Activated T-helper 1 cell treated with Interleukin-2 at 50 U/mL for 16 hours (primary cell): ENCODE measurements at regions not wholly inside any gene's neighbourhood (a gene's known extent, or its start where the extent isn't known, plus 50 kb on each side); places are given as distances from the start of the nearest gene placed in this dataset.

Experiments used
- DNase-seq: peaks from one replicate; pipeline ENCODE4 v3.0.0-alpha.2; 2020; ENCODE audit warnings: low read depth

DNA sequence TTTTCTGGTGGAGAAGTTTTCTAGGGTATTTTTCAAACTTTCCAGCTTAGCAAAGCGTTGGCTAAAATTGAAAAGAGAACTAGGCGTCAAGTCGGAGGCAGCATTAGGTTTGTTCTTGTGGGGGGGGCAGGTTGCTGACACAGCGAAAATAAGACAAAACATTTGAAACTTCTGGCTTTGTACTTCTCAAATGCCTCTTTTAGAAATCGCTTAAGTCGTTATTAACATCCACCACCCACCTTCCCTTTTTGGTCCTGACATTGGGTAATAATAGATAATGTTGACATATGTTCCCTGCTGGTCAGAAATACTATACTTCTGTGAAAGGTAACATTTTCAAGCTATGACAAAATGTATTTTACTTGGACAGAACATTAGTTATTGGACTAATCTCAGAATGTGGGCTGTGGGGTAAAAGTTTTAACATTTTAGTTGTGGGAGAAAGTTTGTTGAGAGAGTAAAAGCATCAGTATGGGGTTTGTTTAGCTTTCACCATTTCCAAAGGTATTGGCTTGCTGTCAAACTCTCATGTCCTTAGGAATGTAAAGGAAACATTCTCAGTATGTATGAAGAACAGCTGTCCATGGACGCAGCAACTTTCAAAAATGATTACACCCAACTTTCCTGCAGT lies 88.1 kb upstream of the ZEB2 start:
- no peak for DNase-seq

DNA sequence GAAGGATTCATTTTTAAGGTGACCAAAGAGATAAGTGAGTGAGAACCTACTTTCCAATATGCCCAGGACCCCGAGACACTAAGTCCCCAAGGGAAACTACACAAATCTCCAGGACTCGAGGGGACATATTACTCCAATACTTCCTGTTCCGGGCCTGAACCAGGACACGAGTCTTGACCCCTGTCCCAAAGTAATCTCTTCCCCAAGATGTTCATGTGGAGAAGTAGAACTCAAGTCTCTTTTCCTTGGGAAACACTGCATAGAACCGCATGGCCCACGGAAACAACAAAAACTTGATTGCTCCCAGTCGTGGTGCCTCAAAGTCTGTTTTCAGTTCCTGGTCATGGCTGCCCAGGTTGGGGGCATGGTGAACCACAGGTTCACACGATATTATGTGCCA lies 87.2 kb upstream of the ZEB2 start:
- no peak for DNase-seq

DNA sequence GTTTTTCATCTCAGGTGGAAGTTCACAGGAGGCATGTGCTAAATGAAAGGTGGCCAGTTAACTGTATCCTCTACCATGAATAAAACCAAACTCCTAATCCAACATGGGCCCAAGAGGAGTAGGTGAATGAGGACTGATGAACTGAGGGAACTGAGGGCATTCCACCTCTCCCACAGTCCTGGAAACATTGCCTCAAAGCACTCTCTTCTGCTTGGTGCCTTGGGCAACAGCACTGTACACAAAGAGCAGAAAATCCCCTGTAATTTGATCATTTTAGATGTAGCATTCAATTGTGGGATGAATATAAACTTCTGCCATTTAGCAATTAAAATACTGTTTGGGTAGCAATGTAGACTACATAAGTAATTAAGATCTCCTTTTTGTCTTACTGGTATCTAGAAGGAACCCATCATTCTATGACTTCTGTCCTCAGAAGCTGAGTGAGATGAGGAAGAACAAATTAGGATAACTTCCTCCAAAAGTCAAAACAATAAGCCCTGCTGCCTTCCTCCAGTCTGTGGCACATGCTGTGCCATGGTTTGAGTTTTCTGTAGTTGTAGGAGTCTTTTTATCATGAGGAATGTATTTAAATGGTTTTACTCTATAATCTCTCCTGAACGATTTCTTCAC lies 86.7 kb upstream of the ZEB2 start:
- no peak for DNase-seq

DNA sequence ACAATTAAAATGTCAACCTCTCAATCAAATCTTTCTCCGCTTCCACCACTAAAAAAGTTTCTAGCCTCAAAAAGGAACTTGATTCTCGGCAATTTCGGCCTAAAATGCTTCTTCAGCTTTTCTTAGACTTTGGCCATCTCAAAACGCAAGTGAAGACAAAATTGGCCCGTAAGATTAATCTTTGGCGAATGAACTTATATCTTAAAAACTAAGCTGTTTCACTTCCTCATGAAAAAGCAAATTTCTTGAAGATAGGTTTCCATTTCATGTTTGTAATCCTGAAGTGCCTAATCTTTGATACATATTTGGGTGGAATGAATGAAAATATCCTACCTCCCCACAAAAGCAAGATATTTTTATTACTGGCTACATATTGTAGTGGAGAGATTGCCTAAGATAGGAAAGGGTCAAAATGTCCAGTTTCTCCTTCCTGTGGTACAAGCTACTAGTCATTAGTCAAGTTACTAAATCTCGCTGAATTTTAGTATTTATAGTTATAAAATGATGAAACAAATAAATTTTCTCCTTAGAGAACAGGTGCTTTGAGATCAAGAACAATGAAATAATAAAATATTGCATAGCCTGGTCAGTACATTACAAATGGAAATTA lies 85.4 kb upstream of the ZEB2 start:
- DNase-seq = no peak

DNA sequence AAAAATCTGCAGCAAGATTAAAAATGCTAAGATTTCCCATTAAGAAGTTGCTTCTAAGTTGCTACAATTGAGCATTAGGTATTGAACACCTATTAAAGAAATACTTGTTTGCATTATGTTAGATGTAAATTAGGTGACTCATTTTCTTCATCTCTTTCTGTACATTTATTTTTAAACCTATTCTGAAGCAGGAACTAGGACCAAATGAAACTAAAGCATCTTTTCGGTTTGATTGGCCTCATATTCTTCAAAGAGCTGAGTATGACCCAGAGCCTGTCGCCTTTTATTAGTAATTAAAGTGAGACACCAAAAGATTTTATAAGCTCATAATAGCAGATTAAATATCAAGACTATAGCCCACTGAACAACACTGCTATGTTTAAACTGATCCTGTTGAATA lies 83.4 kb upstream of the ZEB2 start:
- no peak for DNase-seq

DNA sequence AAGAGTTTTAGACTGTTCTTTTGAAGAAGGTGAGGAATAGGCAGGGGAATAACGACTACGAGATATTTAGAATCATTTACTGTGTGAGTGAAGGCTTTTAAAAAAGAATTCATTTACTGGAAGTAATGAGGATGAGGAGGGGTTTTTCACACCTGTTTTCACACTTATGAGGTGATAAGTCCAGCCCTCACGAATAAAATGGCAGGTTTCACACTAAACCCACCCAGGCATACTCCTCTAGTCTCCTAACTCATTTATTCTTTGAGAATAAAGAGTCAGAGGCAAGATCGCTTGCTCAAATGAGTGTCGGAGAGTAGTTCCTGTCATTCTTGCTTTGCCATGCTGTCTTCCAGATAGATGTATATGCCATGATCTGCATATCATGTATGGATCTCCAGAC lies 79.0 kb upstream of the ZEB2 start:
- DNase-seq = no peak

DNA sequence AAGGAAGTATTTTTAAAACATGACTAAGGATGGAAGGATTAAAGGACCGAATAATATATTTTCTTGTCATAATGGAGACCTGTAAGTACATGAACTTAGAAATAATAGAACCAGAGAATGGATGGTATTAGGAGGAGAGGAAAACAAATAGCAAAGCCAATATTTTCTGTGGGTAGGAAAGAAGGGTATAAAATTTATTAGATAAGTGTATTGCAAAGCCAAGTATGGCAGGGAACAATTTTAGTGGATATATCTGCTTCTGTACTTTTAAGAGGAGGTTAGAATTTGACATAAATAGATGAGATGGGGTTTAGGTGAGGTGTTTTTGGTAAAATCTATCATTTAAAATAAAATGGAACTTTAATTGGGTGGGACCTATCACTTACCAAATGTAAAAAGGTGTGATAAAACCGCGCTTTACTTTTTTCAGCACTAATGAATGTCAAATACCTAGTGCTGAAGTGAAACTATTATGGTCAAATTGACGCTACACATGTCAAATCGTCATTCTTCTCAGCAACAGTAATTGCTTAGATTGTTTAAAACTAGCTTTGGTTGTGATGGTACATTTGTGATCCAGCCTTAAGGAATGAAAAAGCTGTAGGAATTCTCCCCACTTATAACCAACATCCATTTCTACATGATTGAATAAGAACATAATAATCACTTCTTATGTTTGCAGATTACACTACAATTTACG lies 78.1 kb upstream of the ZEB2 start:
- DNase-seq = no peak

DNA sequence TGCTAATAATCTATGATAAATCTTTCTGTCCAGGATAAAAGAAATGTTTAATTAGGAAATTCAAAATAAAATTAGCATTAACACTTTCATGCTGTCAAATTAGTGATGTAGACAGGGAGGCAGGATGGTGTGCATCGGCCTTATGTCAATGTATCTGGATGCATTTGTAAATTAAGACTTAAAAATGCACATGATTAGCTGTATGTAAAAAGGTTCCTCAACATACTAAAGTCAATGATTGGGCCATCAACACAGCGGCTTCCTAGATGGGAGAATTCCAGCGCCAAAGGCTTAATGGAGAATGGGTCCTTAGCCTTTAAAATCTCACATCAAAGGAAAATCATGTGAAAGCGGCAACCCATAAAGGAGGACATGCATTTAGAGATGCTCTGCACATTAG lies 77.5 kb upstream of the ZEB2 start:
- DNase-seq = no peak

DNA sequence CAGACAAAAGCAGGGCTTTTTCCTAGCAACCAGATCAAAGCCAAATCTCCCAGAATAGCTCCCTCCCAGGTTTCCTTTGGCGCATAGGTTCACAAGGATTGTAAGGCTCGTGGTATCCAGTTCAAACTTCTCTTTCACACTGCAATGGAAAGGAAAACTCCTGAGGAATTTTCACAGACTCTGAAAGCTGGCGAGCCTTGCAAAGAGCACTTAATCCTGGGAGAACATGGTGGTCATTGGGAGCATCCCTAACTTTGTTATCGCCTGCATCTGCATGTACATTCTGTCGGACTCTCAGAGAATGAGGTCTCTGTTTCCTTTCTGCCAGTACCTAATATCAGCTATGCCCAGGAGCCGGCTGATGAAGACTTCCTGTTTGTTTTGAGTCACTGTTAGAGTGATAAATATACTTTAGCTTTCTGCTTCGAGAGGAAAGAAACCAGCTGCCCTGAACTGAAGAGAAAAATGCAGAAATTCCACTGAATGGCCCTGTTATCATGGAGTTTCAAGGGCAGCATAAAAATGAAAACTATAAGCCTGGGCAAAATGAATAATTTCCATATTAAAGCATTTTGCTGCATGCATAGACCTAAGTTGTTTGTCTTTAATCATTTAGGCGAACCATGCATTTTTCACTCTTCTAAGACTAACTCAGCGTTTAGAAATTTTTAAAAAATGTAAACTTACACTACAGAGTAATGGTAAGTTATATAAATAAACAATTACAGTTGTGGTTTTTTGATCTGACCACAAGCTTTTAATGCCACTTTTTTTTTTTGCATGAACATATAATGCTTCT lies 76.4 kb upstream of the ZEB2 start:
- no peak for DNase-seq

DNA sequence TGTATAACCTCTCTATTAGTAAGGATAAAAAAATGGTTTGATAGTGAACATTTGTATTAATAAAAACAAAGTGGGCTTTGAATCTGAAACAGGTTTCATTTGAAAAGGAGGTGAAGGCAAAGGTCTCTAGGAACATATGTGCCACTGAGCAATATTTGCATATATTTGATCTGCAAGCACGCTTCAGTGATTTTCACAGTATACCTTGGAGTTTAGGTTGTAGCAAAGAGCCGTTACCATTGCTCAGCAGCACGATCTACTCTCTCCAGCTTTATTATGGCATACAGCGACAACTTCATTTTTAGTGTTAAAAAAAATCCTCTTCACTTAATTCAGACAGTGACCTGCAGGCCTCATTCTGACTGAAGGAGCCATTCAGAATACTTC lies 75.8 kb upstream of the ZEB2 start:
- no peak for DNase-seq

DNA sequence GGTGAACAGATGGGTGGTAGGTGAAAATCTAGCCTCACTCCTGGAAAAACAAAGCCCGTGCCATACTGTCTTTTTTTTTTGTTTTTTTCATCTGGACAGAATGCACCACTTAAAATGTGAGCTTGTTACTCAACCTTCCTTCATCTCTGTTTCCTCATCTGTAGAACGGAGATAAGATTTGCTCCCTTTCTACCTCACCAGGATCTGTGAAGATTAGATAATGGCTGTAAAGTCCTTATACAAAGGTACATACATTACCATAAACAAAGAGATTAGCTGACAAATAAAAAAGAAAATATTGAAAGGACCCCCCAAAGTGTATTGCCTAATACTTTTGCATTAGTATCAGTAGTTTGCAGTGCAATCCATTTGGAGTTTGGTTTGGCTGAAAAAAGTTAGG lies 75.4 kb upstream of the ZEB2 start:
- DNase-seq = no peak

DNA sequence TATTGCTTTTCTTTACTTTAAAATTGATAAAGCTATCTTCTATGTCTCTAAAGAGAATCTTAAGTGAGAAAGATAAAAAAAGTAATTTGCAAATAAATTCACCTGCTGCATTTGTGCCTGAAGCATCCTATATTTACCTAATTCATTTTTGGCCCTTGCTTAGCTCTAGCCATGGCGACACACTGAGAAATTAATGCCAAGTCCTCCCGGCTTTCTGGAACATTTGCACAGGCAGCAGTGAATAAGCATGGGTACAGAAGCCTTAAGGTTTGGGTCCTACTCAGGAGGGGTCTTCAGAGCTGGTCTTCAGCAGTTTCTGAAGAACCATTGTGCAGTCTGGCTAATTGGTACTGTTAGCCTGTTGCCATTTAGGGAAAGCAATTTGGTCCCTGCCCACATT lies 73.9 kb upstream of the ZEB2 start:
- no peak for DNase-seq

DNA sequence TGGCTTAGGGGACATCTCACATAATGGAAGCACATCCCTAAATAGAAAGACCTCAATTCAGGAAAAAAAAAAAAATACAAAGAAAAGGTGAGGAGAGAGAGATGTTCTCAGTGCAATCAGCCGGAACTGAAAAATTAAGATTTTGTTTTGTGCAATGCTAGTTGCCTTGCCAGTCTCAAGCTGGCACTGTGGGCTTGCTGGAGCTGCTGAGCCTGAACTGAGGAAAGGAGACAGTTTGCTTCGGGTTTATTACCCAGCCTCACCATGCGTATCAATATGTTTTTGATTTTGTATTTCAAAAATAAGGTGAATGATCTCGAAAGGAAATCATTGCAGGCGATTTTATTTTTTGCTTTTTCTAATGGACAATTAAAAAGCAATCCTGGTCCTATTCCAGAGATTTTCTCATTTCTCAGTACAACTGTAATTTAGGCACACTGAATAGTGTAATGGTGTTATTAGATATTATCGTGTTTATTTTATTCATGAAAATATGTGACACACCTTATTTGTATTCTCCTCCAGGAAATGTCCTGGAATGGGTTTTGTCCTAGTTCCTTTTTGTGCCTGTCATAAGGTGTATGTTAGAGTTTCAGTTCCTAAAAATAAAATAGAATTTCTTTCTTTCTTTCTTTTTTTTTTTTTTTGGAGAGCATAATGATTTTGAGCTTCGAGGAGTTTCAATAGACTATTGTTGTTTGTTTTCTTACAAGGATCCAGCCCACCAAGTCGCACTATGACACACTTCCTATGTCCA lies 72.8 kb upstream of the ZEB2 start:
- no peak for DNase-seq

DNA sequence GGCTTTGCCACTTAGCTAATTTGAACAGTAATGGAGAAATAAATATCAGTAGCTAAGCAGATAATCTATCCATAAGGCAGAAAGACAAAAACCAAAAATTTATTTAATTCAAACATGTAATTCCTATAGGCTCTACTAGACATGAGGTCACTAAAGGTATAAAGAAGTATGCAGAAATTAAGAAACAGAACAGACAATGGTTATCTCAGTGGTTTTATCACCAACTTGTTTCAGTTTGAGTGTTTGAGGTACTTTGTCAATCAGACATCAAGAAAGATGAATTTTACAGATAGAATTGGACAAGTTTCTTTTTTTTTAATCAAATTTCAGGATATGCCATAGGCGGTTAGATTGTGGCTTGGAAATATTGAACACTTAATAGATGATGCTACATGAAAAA lies 67.4 kb upstream of the ZEB2 start:
- DNase-seq = no peak

DNA sequence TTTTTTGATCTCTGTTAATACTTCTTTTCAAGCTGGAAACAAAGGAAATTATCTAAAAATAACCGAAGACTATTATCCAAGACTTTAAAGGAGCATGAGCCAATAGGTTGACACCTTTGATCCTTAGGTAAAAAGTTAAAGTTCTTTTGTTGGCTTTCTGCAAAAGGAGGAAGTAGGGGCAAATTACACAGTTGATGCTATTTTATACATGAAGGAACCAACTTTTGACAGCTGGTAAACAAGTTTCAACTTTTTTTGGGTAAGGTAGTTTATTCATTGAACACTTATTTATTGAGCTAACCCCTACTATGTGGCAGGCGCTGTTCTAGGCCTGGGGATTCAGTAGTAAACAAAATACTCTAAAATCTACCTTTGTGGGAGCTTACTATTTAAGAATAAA lies 66.6 kb upstream of the ZEB2 start:
- DNase-seq = no peak

DNA sequence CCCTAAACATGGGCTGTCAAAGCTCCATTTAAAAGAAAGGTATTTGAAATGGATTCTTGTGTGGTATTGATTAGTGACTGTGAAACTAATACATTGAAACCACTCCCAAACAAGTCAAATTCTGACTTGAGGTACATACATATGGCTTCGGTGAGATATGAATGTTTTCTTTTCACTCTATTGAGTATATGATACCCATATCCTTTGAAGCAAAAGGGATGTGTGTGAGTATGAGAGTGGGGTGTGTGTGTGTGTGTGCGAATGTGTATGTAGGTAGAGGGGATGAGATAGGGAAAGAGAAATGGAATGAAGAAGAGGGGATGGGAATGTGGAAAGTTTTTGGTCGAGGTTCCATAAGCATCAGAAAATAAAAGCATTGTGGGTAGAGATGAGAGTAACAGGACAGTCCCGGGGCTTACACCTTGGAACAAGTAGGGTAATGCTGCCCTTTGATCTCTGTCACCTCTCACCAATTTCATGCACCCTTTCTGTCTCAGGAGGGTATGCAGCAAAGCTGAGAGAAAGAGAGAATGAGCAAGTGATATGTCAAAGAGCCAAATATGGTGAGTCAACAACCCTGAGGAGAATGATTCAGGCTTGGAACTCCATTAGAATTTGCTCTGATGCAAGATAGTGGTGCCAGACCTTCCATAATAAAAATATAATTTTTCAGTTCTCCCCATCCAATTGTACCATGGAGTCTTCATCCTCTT lies 64.0 kb upstream of the ZEB2 start:
- no peak for DNase-seq

DNA sequence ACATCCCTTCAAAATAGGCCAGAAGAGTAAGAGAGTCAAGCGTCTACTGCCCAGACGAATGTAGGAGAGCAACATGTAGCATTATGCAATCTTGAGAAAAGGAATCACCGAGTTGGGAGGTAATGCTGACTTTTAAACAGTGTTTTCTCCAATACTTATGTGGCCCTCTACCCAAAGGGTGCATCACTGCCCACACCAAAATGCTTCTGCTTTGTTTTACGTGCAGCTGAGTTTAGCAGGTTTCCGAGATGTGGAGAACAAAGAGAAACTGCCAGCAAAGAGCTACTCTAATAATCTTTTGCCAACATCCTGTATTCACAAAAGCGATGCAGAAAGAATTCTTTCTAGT lies 63.4 kb upstream of the ZEB2 start:
- no peak for DNase-seq

DNA sequence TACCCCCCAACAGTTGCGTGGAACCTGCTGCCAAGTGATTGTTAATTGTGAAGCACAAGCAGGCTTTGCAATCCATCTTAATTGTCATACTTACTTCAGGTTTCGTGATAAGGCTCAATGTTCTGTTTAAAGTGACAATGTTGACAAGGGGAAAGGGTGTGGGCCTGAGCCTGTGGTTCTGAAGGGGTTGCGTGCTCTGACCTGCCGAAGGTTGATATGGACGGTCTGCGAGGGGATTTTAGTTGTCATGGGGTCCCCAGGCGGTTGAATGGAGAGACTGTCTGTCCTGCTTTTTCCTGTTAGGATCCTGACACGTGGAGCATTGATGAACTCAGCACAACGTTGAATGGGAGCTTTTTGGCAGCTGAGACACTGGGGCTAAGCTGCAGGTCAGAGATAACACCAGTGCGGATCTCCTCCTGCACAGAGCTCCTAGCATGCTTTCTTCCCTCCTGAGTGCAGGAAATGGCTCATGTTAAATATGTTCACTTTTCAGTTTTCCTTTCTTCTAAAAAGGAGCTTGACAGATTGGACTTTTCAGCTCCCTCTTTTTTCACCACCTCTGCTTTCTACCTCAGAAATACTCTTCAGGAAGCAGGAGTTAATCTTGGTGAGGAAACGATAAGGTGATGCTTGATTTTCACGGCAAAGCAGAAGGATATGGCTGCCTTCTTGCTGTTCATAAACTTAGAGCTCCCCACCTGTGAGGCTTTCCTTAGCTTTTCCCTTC lies 62.9 kb upstream of the ZEB2 start:
- no peak for DNase-seq

DNA sequence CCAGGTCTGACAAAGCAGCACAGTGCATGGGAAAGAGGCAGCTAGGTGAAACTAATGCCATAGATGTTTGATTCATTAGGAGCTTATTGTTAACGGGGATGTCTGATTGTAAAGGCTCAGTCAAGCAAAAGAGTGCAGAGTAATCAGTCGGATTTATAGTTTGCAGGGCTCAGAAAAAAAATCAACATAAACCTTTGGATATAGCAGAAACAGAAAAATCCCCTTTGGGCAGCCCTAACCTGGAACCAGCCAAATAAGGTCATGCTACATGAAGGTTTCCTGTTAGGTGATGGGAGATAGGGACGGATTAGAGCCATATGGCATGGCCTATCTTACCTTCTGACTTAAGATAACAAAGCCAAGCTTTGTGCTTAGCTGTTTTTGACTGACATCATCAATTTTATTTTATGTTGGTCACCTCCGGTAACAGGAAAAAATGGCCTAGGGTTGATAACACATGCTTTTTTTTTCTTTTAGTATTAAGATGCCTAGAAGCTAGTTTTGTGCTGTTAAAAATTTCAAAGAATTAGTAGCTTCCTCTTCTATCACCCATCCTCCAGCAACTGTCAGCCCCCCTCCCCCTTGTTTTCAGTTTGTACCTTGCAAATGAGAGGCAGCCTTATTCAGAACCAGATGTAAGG lies 60.7 kb upstream of the ZEB2 start:
- no peak for DNase-seq

DNA sequence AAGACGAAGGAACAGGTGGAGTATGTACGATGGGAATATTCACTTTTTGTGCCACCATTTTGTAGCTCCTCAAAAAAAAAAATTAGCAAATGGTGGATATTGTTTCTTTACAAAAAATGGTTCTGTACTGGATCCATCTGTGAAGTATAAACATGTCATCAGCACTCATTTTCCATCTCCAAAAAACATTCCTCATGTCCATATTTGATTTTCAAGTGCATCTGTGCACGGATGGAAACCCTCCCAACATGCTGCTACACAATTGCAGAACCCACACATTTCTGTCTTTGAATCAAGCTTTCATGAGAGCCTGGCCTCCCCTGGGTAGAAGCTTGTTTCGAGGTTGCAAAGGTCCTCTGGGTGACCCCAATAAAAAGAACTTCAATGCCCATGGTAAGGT lies 59.6 kb upstream of the ZEB2 start:
- DNase-seq = no peak
